Smooth muscle cell (in vitro differentiated cells): ENCODE measurements at regions not wholly inside any gene's neighbourhood (a gene's known extent, or its start where the extent isn't known, plus 50 kb on each side); places are given as distances from the start of the nearest gene placed in this dataset.

ENCODE experiments used
- DNase-seq: peaks from one replicate; lab custom pipeline; 2025; ENCODE audit not compliant: unreplicated experiment; lab: John Stamatoyannopoulos, UW
- H2AFZ ChIP-seq: fragments of 200-600 bp; sonication (generic); 2 replicates; pipeline ENCODE4 v1.6.0; 2016; ENCODE audit warnings: antibody characterized with exemption, low read depth, mild to moderate bottlenecking
- H3F3A ChIP-seq: fragments of 200-600 bp; sonication (generic); 2 replicates; pipeline ENCODE4 v1.6.0; 2017; ENCODE audit warnings: antibody characterized with exemption, low read depth
- H3K27ac ChIP-seq: fragments of 200-600 bp; sonication (generic); 2 replicates; pipeline ENCODE4 v1.5.1; 2016; ENCODE audit warnings: low read depth, mild to moderate bottlenecking
- H3K27me3 ChIP-seq: fragments of 200-600 bp; sonication (generic); 2 replicates; pipeline ENCODE4 v1.6.1; 2016; ENCODE audit warnings: low read depth, mild to moderate bottlenecking
- H3K36me3 ChIP-seq: fragments of 200-600 bp; sonication (generic); 2 replicates; pipeline ENCODE4 v1.5.1; 2016; ENCODE audit warnings: low read depth
- H3K4me1 ChIP-seq: fragments of 200-600 bp; sonication (generic); 2 replicates; pipeline ENCODE4 v1.5.1; 2016; ENCODE audit warnings: low read depth
- H3K4me2 ChIP-seq: fragments of 200-600 bp; sonication (generic); 2 replicates; pipeline ENCODE4 v1.6.0; 2016; ENCODE audit warnings: mild to moderate bottlenecking
- H3K4me3 ChIP-seq: fragments of 200-600 bp; sonication (generic); 2 replicates; pipeline ENCODE4 v1.5.1; 2016; ENCODE audit warnings: mild to moderate bottlenecking
- H3K79me2 ChIP-seq: fragments of 200-600 bp; sonication (generic); 2 replicates; pipeline ENCODE4 v1.6.0; 2016; ENCODE audit warnings: low read depth, mild to moderate bottlenecking
- H3K9ac ChIP-seq: fragments of 200-600 bp; sonication (generic); 2 replicates; pipeline ENCODE4 v1.6.0; 2016; ENCODE audit warnings: low read depth
- H3K9me3 ChIP-seq: fragments of 200-600 bp; sonication (generic); replicated peaks from 2 replicates; pipeline ENCODE4 v1.5.1; 2016; ENCODE audit warnings: low read depth
- H4K20me1 ChIP-seq: fragments of 200-600 bp; sonication (generic); 2 replicates; pipeline ENCODE4 v1.6.0; 2016; ENCODE audit warnings: low read depth
- CTCF ChIP-seq: fragments of 200-600 bp; sonication (generic); IDR thresholded peaks from 2 replicates; pipeline ENCODE4 v1.5.1; 2017; ENCODE audit warnings: borderline replicate concordance, mild to moderate bottlenecking, antibody characterized with exemption; ENCODE audit not compliant: insufficient read depth, poor library complexity, severe bottlenecking
- WGBS: methylation state at CpG from one replicate; pipeline ENCODE4 v1.1.7; 2016; ENCODE audit warnings: low lambda C conversion rate; 5-methylcytosine and 5-hydroxymethylcytosine counted together

GRCh38 chr22:48884786-48885185 is 942.9 kb downstream of the BRD1 start:
- H2AFZ ChIP-seq = no peak overlapping the region
- no peak overlapping the region for H3K4me2 ChIP-seq
- H3F3A ChIP-seq = no peaks in the 10 kb centered on the region
- H4K20me1 ChIP-seq = no peaks in the 10 kb centered on the region
- whole genome bisulfite sequencing = 93% methylated on average over 16 of the region's 16 CpGs
- H3K4me3 ChIP-seq = no peak overlapping the region
- no peaks in the 10 kb centered on the region for H3K79me2 ChIP-seq
- no peak for TF ChIP-seq CTCF
- no peak for DNase-seq
- no peak overlapping the region for H3K27ac ChIP-seq
- no peaks in the 10 kb centered on the region for H3K27me3 ChIP-seq
- H3K36me3 ChIP-seq = no peaks in the 10 kb centered on the region
- H3K4me1 ChIP-seq = no peaks in the 10 kb centered on the region
- no peak overlapping the region for H3K9ac ChIP-seq
- no peaks in the 10 kb centered on the region for H3K9me3 ChIP-seq

DNA sequence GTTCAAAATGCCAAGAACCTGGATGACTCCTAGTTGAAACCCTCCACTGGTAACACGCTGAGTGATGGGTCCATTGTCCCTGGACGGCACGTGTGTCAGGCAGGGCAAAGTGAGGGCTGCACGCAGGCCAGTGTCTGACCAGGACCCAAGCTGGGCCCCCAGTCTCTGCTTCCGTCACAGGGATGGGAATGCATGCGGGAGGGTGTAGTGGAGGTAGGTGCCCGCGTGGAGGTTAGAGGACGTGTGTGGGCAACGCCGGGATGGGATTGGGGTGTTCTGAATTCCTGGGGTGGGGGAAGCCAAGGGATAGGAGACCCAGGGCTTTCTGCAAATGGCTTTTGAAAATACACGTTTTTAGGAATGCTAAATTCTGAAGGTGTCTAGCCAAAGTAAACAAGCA is 943.3 kb downstream of the BRD1 start:
- WGBS = 89% methylated on average over 12 of the region's 12 CpGs
- Histone ChIP-seq H3F3A (no peaks in the 10 kb centered on the region), H3K27me3 (no peaks in the 10 kb centered on the region), H3K4me2 (no peak overlapping the region), H3K4me1 (no peaks in the 10 kb centered on the region), H2AFZ (no peak overlapping the region), H3K79me2 (no peaks in the 10 kb centered on the region), H3K36me3 (no peaks in the 10 kb centered on the region), H3K9ac (no peak overlapping the region), H3K27ac (no peak overlapping the region), H4K20me1 (no peaks in the 10 kb centered on the region), H3K9me3 (no peaks in the 10 kb centered on the region), H3K4me3 (no peak overlapping the region)
- no peak for TF ChIP-seq CTCF
- DNase-seq = no peak

DNA sequence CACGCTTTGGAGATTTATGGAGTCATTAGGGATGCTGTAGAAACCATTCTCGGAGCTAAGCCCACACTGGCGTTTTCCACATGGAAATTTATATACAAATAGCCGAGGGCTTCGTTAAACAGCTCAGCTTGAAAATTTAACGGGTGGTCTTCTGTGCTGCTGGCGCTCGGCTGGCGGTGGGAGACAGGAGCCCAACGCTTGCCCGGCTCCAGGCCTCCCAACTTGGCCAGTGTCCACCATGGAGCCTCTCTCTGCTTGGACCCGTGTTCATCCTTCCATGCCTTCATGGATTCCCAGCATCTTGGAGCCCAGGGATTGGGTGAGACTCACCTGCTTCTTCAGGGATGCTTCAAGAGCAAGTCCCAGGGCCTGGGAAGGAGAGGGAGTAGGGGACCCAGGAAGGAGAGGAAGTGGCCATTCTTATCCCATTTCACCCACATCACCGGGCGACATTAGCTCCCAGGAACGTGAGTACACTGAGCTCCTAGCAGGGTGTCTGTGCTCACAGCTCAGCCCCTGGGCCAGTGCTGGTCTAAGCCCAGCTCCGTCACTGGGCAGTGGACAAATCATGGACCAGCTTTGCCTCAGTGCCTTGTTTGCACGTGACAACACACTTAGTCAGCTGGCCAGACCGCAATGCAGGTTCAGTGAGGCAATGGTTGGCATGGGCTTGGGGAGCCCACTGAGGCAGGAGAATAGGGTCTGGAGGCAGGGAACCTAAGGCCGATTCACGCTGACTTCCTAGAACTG is 944.3 kb downstream of the BRD1 start:
- no peak for TF ChIP-seq CTCF
- Histone ChIP-seq H2AFZ (no peak overlapping the region), H4K20me1 (no peaks in the 10 kb centered on the region), H3K36me3 (no peaks in the 10 kb centered on the region), H3F3A (no peaks in the 10 kb centered on the region), H3K27ac (no peak overlapping the region), H3K9ac (no peak overlapping the region), H3K4me2 (no peak overlapping the region), H3K4me3 (no peak overlapping the region), H3K79me2 (no peaks in the 10 kb centered on the region), H3K9me3 (no peaks in the 10 kb centered on the region), H3K4me1 (no peaks in the 10 kb centered on the region), H3K27me3 (no peaks in the 10 kb centered on the region)
- WGBS = 91% methylated on average over 20 of the region's 20 CpGs
- DNase-seq = no peak

DNA sequence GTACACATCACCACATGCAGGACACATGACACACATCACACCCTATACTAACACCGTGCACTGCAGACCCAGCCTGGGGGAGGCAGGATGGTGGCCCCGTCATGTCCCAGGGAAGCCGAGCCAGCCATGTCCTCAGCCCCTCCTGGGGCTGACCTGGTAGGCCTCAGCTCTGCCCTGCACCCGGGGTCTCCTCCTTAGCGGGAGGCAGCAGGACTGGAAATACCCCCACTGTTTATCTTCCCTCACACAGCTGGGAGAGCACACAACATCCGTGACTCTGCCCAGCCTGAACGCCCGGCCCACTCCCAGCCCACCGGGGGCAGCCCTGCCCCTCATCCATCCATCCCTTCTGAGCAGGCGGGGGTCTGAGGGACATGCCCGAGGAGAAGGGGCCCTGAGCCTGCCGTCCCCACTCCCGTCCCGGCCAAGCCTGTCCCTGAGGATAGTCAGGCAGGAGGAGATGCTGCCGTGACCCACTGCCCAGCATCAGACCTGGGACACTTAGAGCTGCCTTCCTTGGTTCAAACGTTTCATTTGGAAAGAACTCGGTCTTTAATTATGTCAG is 945.0 kb downstream of the BRD1 start:
- H3K4me1 ChIP-seq = no peaks in the 10 kb centered on the region
- H2AFZ ChIP-seq = no peak overlapping the region
- WGBS = 92% methylated on average over 17 of the region's 17 CpGs
- H4K20me1 ChIP-seq = no peaks in the 10 kb centered on the region
- H3F3A ChIP-seq = no peaks in the 10 kb centered on the region
- no peaks in the 10 kb centered on the region for H3K9me3 ChIP-seq
- no peaks in the 10 kb centered on the region for H3K36me3 ChIP-seq
- H3K27me3 ChIP-seq = no peaks in the 10 kb centered on the region
- no peak overlapping the region for H3K4me2 ChIP-seq
- no peak overlapping the region for H3K9ac ChIP-seq
- no peak for DNase-seq
- no peak for TF ChIP-seq CTCF
- no peak overlapping the region for H3K27ac ChIP-seq
- H3K4me3 ChIP-seq = no peak overlapping the region
- no peaks in the 10 kb centered on the region for H3K79me2 ChIP-seq
